ENCODE measurements at regions not wholly inside any gene's neighbourhood (a gene's known extent, or its start where the extent isn't known, plus 50 kb on each side); places are given as distances from the start of the nearest gene placed in this dataset.

GRCh38 chr15:96223939-96224338 lies 106.6 kb upstream of the NR2F2 start:
- H3K4me3 ChIP-seq: no peak overlapping the region
- no peaks in the 10 kb centered on the region for H3K27me3 ChIP-seq
- H3K4me1 ChIP-seq (replicated peaks in 1 of 2): peaks cover 2 to 4% of the 10 kb centered on the region in 2 donors
- intact Hi-C loops (cut with DNase I): no loop called here
- 59 to 79% (median 73%) methylated on average over 2 of the region's 2 CpGs for WGBS, 4 donors
- no peak overlapping the region for H3K27ac ChIP-seq
- H3K36me3 ChIP-seq (replicated peaks in 1 of 2): no peaks in the 10 kb centered on the region
- TF ChIP-seq, protein P1, sequence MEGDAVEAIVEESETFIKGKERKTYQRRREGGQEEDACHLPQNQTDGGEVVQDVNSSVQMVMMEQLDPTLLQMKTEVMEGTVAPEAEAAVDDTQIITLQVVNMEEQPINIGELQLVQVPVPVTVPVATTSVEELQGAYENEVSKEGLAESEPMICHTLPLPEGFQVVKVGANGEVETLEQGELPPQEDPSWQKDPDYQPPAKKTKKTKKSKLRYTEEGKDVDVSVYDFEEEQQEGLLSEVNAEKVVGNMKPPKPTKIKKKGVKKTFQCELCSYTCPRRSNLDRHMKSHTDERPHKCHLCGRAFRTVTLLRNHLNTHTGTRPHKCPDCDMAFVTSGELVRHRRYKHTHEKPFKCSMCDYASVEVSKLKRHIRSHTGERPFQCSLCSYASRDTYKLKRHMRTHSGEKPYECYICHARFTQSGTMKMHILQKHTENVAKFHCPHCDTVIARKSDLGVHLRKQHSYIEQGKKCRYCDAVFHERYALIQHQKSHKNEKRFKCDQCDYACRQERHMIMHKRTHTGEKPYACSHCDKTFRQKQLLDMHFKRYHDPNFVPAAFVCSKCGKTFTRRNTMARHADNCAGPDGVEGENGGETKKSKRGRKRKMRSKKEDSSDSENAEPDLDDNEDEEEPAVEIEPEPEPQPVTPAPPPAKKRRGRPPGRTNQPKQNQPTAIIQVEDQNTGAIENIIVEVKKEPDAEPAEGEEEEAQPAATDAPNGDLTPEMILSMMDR (IDR thresholded peaks at IDR 0.05): no peak
- no peak for TF ChIP-seq POLR2A (IDR thresholded peaks at IDR 0.05)
- H3K9me3 ChIP-seq (replicated peaks in 1 of 3): no peaks in the 10 kb centered on the region
- no peak for DNase-seq

GRCh38 chr15:96225642-96226259 lies 104.7 kb upstream of the NR2F2 start:
- 61 to 73% (median 67%) methylated on average over 5 of the region's 5 CpGs for WGBS, 4 donors
- no peak overlapping the region for H3K27ac ChIP-seq

DNA sequence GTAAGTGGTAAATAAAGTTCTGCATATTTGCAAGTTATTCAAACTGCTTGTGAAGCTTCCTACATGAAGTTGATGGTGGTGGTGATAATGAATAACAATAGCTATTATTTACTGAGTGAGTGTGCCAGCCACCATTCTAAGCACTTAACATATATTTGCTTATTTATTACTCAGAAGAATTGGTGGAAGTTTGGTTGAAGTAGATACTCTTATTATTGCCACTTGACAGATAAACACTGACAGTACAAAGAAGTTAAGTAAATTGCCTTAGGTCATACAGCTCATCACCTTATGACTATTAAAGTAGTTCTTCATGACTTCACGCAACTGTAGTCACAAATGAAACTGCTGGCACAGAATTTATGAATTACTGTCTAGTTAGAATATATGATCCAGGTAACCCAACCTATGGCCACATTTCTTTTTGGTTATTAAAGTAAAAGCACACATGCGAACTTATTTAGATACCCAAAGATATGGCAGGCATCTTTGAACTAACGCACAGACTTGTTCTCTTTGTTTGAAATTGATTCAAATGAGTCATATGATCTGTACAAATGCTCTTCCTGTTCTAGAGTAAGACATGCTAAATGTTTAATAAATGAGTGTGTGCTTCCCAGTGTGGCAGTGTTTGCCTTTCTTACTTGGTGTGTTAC lies 99.8 kb upstream of the NR2F2 start:
- Histone ChIP-seq H3K4me1 (replicated peaks in 1 of 2) (peaks cover 0 to 7% of the 10 kb centered on the region in 2 donors), H3K36me3 (replicated peaks in 1 of 2) (no peaks in the 10 kb centered on the region), H3K9me3 (replicated peaks in 1 of 3) (no peaks in the 10 kb centered on the region), H3K4me3 (no peak overlapping the region), H3K27ac (no peak overlapping the region), H3K27me3 (no peaks in the 10 kb centered on the region)
- WGBS, 4 donors: 79 to 89% (median 81%) methylated on average over 3 of the region's 3 CpGs
- intact Hi-C loops (cut with DNase I): no loop called here
- no peak for TF ChIP-seq POLR2A (IDR thresholded peaks at IDR 0.05)
- TF ChIP-seq, protein P1 (IDR thresholded peaks at IDR 0.05): no peak
- no peak for DNase-seq

More at GRCh38 chr15:96225642-96226259, 104.7 kb upstream of the NR2F2 start:
- Histone ChIP-seq H3K27me3 (no peaks in the 10 kb centered on the region), H3K4me1 (replicated peaks in 1 of 2) (no peaks in the 10 kb centered on the region), H3K36me3 (replicated peaks in 1 of 2) (no peaks in the 10 kb centered on the region), H3K9me3 (replicated peaks in 1 of 3) (no peaks in the 10 kb centered on the region), H3K4me3 (no peak overlapping the region)
- intact Hi-C loops (cut with DNase I): no loop called here
- no peak for TF ChIP-seq POLR2A (IDR thresholded peaks at IDR 0.05)
- TF ChIP-seq, protein P1 (IDR thresholded peaks at IDR 0.05): no peak
- DNase-seq: no peak

DNA sequence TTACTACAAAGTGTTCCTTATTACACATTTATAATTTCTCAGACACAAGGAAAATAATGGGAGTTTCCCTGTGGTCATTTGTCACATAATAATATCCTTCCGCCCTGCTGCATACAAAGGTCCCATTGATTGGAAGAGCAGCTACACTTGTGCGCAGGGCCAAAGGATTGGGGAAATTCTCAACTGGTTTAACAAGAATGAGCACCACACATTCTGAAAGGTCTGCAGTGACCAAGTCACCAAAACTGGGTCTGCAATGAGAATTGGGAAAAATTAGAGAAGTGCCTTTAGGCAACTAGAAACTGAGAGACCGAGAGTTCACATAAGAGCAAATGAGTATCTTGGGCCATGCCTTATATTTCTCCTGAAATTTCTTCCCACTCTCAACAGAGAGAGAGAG lies 98.2 kb upstream of the NR2F2 start:
- 94 to 97% (median 95%) methylated on average over 3 of the region's 3 CpGs for WGBS, 4 donors
- H3K36me3 ChIP-seq (replicated peaks in 1 of 2): no peaks in the 10 kb centered on the region
- peaks cover 0 to 14% of the 10 kb centered on the region in 2 donors for H3K4me1 ChIP-seq (replicated peaks in 1 of 2)
- intact Hi-C loops (cut with DNase I): no loop called here
- H3K27me3 ChIP-seq: no peaks in the 10 kb centered on the region
- H3K4me3 ChIP-seq: no peak overlapping the region
- TF ChIP-seq, protein P1 (IDR thresholded peaks at IDR 0.05): no peak
- TF ChIP-seq POLR2A (IDR thresholded peaks at IDR 0.05): no peak
- H3K27ac ChIP-seq: no peak overlapping the region
- H3K9me3 ChIP-seq (replicated peaks in 1 of 3): no peaks in the 10 kb centered on the region
- DNase-seq: no peak
